LNCaP clone FGC (cell line): ENCODE measurements at regions not wholly inside any gene's neighbourhood (a gene's known extent, or its start where the extent isn't known, plus 50 kb on each side); places are given as distances from the start of the nearest gene placed in this dataset.

Experiments used
- DNase-seq: peaks from one replicate; pipeline ENCODE4 v3.0.0-alpha.2; 2011; ENCODE audit warnings: low read depth
- H3K4me3 ChIP-seq: 2 replicates; pipeline ENCODE4 v1.5.1; 2011; ENCODE audit warnings: mild to moderate bottlenecking, low read depth, low read length, control low read depth
- TF ChIP-seq, protein P1 (sequence below): IDR thresholded peaks from 2 replicates; pipeline ENCODE4 v1.5.1; 2012; ENCODE audit warnings: mild to moderate bottlenecking; ENCODE audit not compliant: control insufficient read depth, insufficient read depth; ENCODE audit errors: extremely low read depth

GRCh38 chr7:11252011-11252607, 278.4 kb downstream of the PHF14 start:
- H3K4me3 ChIP-seq: no peak overlapping the region
- TF ChIP-seq, protein P1, sequence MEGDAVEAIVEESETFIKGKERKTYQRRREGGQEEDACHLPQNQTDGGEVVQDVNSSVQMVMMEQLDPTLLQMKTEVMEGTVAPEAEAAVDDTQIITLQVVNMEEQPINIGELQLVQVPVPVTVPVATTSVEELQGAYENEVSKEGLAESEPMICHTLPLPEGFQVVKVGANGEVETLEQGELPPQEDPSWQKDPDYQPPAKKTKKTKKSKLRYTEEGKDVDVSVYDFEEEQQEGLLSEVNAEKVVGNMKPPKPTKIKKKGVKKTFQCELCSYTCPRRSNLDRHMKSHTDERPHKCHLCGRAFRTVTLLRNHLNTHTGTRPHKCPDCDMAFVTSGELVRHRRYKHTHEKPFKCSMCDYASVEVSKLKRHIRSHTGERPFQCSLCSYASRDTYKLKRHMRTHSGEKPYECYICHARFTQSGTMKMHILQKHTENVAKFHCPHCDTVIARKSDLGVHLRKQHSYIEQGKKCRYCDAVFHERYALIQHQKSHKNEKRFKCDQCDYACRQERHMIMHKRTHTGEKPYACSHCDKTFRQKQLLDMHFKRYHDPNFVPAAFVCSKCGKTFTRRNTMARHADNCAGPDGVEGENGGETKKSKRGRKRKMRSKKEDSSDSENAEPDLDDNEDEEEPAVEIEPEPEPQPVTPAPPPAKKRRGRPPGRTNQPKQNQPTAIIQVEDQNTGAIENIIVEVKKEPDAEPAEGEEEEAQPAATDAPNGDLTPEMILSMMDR: no peak
- no peak for DNase-seq

GRCh38 chr7:11252705-11253272, 279.1 kb downstream of the PHF14 start:
- TF ChIP-seq, protein P1: no peak
- H3K4me3 ChIP-seq: no peak overlapping the region
- DNase-seq: no peak

DNA sequence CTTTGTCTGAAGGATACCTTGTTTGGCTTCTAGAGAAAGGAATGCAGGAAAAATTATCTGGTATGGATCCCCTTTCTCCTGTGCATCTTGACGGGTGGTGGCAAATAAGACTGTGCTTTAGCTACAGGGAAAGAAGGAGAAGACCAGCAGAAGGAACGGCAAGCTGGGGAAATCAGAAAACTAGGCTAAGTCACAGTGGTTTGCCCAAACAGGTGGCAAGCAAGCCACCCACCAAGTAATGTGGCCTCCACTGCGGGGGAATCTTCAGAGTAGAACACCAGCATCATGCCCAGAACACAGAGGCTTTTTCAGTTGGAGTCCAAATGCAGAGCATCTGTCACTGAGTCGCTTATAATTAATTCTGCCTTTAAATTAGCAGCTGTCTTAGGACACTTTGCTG, 282.8 kb downstream of the PHF14 start:
- no peak for DNase-seq
- H3K4me3 ChIP-seq: no peak overlapping the region
- TF ChIP-seq, protein P1: no peak

- TF ChIP-seq, protein P1: no peak
- H3K4me3 ChIP-seq: no peak overlapping the region
- peak; percentile 98 for DNase-seq
Measured at GRCh38 chr7:11261470-11261869, 287.8 kb downstream of the PHF14 start.

GRCh38 chr7:11266101-11266500, 292.4 kb downstream of the PHF14 start:
- no peak for DNase-seq
- no peak overlapping the region for H3K4me3 ChIP-seq
- TF ChIP-seq, protein P1: no peak

- TF ChIP-seq, protein P1: no peak
- no peak for DNase-seq
- H3K4me3 ChIP-seq: no peak overlapping the region
Measured at GRCh38 chr7:11272352-11272751, 298.7 kb downstream of the PHF14 start.

- DNase-seq: no peak
- no peak overlapping the region for H3K4me3 ChIP-seq
- TF ChIP-seq, protein P1: no peak
Measured at GRCh38 chr7:11274074-11274473, 300.4 kb downstream of the PHF14 start.
